ENCODE measurements at regions not wholly inside any gene's neighbourhood (a gene's known extent, or its start where the extent isn't known, plus 50 kb on each side); places are given as distances from the start of the nearest gene placed in this dataset.

GRCh38 chr2:138121666-138122661, 157.7 kb downstream of the HNMT start:
- DNase-seq (ENCODE audit: low read depth) (peak; percentile 97), FAIRE-seq (peak; percentile 73)
- Histone ChIP-seq H3K36me3 (ENCODE audit: control insufficient read depth, insufficient read depth, low read length) (no peaks in the 10 kb centered on the region), H3K27me3 (ENCODE audit: control insufficient read depth, insufficient read depth, low read length) (no peaks in the 10 kb centered on the region), H3K4me3 (ENCODE audit: low read depth, low read length) (no peak overlapping the region)
- no peak for TF ChIP-seq CTCF (IDR thresholded peaks at IDR 0.05; ENCODE audit: insufficient read depth, low read length, severe bottlenecking)

GRCh38 chr2:138122891-138123290, 158.6 kb downstream of the HNMT start:
- no peak for TF ChIP-seq CTCF (IDR thresholded peaks at IDR 0.05; ENCODE audit: insufficient read depth, low read length, severe bottlenecking)
- FAIRE-seq (no peak), DNase-seq (ENCODE audit: low read depth) (peak; percentile 92)
- Histone ChIP-seq H3K36me3 (ENCODE audit: control insufficient read depth, insufficient read depth, low read length) (no peaks in the 10 kb centered on the region), H3K4me3 (ENCODE audit: low read depth, low read length) (no peak overlapping the region), H3K27me3 (ENCODE audit: control insufficient read depth, insufficient read depth, low read length) (no peaks in the 10 kb centered on the region)

- no peaks in the 10 kb centered on the region for H3K27me3 ChIP-seq (ENCODE audit: control insufficient read depth, insufficient read depth, low read length)
- DNase-seq (ENCODE audit: low read depth) (no peak), FAIRE-seq (no peak)
- TF ChIP-seq CTCF (IDR thresholded peaks at IDR 0.05; ENCODE audit: insufficient read depth, low read length, severe bottlenecking): no peak
- H3K4me3 ChIP-seq (ENCODE audit: low read depth, low read length): no peak overlapping the region
- no peaks in the 10 kb centered on the region for H3K36me3 ChIP-seq (ENCODE audit: control insufficient read depth, insufficient read depth, low read length)
Measured at GRCh38 chr2:138123741-138124140, 159.5 kb downstream of the HNMT start.

- Histone ChIP-seq H3K4me3 (ENCODE audit: low read depth, low read length) (no peak overlapping the region), H3K36me3 (ENCODE audit: control insufficient read depth, insufficient read depth, low read length) (no peaks in the 10 kb centered on the region), H3K27me3 (ENCODE audit: control insufficient read depth, insufficient read depth, low read length) (no peaks in the 10 kb centered on the region)
- DNase-seq (ENCODE audit: low read depth): peak; percentile 47
- no peak for FAIRE-seq
- no peak for TF ChIP-seq CTCF (IDR thresholded peaks at IDR 0.05; ENCODE audit: insufficient read depth, low read length, severe bottlenecking)
Measured at GRCh38 chr2:138124521-138124920, 160.2 kb downstream of the HNMT start.

- Histone ChIP-seq H3K36me3 (ENCODE audit: control insufficient read depth, insufficient read depth, low read length) (no peaks in the 10 kb centered on the region), H3K4me3 (ENCODE audit: low read depth, low read length) (no peak overlapping the region), H3K27me3 (ENCODE audit: control insufficient read depth, insufficient read depth, low read length) (no peaks in the 10 kb centered on the region)
- no peak for TF ChIP-seq CTCF (IDR thresholded peaks at IDR 0.05; ENCODE audit: insufficient read depth, low read length, severe bottlenecking)
- DNase-seq (ENCODE audit: low read depth): peak; percentile 11
- FAIRE-seq: no peak
Measured at GRCh38 chr2:138125306-138126288, 161.3 kb downstream of the HNMT start.

All from bronchial epithelial cell (primary cell).